ENCODE measurements at regions not wholly inside any gene's neighbourhood (a gene's known extent, or its start where the extent isn't known, plus 50 kb on each side); places are given as distances from the start of the nearest gene placed in this dataset.

DNA sequence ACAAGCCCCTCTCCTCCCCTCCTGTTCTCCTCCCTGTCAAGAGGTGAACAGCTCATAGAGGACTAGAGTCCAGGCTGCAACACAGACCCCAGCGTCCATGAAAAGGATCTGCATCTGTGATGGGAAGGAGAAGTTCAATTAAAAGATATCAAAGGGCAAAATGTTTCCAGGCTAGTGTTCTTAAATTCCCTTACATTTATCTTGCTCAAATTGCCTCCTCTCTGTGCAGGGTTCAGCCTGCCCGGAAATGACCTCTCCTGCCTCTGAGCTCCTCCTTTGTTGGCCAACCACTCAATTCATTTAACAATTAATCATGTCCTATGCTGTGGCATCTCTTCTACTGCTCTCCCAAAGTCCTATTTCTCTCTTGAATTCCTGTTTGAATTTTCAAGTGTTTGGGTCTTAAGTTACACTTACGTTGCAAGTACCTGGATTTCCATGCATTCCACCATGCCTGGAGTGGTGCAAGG lies 105.3 kb downstream of the TSN start:
- DNase-seq (ENCODE audit: low spot score): no peak

DNA sequence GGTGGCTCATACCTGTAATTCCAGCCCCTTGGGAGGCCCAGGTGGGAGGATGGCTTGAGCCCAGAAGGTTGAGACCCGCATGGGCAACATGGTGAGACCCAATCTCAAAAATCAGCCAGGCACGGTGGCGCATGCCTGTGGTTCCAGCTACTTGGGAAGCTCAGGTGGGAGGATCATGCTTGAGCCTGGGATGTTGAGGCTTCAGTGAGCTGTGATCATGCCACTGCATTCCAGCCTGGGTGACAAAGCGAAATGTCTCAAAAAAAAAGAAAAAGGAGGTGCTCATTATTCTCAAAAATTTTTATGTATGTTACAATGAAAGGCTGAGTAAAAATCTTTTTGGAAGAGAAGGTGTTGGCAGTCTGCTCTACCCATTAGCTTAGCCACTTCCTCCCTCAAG lies 106.8 kb downstream of the TSN start:
- DNase-seq (ENCODE audit: low spot score): no peak

DNA sequence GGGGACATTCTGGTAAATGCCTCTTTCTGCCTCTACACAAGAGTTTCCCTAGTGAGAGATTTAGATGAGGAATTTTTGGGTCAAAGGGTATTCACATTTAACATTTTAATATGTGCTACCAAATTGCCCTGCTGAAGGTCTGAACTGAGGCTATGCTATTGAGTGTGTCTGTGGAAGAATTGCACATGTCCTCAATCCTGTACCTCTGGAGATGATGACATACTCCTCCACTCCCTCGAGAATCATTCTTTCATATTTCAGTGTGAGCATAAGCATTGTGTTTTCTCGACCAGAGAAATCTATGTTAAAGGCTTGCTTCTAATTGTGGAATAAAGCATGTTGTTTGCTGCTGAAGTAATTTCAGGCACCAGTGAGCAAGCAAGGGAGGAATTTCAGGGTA lies 110.5 kb downstream of the TSN start:
- DNase-seq (ENCODE audit: low spot score): no peak

DNA sequence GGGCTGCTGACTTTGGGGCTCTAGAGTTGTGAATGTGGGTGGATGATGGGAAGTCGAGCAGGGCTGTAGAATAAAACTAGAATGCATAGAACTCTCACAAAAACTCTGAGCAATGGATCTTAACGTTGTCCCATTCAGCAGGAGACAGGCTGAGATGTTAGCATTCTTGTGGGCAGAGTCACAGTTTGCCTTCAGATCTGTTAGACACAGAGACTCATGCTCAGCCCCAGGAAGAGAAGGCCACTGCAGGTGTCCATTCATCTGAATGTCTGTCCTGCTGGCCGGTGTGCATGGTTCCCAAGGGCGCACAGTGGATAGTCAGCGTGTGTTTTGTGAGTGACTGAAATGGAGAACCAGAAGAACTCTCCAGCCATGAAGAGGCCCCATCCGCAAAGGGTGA lies 111.3 kb downstream of the TSN start:
- peak; percentile 71 for DNase-seq (ENCODE audit: low spot score)

DNA sequence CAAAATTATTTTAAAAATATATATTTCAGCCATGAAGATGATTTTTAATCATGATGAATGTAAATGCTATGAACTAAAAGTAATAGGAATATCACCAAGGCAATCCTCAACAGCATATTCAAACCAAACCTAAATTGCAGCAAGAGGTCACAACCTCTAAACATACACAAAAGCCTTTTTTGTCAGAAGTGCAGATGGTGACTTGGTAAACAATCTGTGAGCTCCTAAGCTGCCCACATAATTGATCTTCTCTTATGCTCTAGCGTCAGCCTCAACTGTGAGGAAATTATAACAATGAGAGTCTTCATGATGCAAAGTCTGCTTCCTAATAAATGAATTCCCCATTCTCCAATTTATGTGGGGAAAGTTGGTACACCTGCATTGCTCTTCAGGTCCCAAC lies 113.2 kb downstream of the TSN start:
- DNase-seq (ENCODE audit: low spot score): no peak

DNA sequence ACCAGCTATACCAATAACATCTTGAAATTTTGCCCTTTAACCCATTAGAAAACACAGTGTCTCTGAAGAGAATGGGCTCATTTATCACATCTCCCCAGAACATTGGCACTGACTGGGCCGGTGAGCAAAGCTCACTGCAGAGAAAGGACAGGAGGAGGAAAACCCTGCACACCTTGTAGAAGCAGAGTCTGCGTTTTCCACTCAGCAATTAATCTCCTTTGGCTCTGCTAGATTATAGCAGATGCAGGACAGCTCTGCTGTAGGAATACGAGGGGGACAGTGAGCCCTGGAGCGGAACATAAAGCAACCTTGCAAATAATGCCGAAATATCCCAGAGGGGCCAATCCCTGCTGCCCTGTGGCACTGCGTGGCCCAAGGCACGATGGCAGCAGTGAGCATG lies 113.9 kb downstream of the TSN start:
- no peak for DNase-seq (ENCODE audit: low spot score)

DNA sequence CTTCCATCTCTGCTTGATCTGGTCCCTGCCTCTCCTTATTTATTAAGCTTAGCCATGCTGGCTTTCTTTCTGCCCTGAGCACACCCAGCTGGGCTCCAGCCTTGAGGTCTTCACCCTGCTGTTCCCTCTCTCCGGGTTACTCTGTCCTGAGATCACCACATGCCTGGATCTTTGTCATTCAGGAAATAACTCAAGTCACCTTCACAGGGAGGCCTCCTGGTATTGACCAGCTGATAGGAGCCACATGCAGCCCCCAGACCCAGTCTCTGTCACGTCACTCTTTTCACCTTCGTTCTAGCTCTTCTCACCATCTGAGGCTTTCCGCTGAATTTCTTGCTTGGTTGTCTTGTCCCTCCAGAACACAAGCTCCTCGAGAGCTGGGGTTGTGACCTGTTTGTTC lies 114.4 kb downstream of the TSN start:
- DNase-seq (ENCODE audit: low spot score): no peak

DNA sequence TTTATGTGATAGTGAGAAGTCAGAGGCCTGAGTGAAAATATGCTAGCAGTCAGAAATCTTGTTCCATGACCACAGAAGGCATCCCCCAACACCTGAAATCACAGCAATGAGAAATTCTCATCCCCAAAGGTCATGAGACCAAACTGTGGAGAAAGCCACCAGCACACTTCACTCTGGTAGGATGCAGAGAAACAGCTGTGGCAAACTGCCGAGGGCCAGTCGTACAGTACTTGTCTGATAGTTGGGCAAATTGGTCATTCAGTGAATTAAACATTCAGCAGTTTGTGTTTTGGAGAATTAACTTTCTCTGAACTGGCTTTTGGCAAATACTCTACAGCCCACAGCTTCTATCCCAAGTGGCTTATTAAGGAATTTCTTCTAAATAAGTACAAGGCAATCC lies 117.2 kb downstream of the TSN start:
- DNase-seq (ENCODE audit: low spot score): no peak

DNA sequence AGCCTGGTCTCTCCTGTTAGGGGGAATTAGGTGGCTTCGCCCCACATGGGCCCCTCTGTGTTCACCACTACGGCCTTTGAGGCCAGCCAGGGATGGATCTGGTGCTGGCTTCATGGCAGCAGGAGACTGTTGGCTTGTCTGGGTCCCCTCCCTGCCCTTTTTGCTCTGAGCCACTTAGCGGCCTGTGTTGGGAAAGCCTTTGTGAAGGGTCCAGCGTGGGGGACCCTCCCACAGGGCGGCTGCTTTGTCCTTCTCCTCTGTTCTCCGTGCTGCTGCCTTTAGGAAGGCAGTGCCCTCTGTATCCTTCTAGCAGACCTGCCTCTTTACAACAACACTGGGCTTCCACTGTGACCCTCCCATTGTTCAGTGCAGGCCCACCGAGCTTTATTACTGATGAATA lies 118.4 kb downstream of the TSN start:
- DNase-seq (ENCODE audit: low spot score): no peak

DNA sequence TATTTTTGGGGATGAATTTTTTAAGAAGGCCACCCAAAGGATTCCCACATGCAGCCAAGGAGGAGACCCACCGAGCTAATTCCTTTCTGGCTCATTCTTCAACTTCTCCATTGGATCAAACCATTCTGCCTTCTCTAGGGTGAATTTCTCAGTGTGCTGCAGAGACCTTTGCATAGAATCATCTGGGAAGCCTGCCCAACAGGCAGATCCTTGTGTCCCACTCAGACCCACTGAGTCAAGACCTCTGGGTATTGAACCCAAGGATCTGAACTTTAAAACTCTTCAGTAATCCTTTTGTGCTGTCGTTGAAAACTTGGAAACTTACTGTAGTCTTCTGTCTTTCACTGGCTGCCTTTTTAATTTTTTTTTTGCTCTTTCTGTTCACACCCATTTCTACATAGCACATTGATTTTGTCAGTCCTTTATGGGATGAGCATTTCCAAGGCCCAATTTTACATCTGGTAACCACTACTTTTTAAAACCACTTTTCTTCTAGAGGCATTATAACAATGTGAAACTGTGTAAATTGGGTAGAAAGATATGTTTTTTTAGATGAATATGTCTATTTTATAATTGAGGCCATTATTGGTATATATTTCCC lies 120.2 kb downstream of the TSN start:
- DNase-seq (ENCODE audit: low spot score): no peak

DNA sequence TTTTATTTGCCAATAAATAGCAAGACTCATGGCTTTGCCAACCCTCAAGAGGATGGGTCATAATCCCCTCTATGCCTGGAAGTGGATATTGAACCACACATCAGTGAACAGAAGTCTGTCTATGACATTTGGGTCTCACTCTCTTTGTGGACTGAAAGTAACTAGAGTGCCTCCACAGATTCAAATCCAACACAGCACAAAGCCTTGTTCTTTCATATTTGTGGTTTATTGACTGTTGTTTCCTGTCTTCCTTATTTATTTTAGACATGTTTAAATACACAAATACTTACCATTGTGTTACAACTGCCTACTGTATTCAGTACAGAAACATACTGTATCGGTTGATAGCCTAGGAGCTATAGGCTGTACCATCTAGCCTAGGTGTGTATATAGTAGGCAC lies 121.9 kb downstream of the TSN start:
- no peak for DNase-seq (ENCODE audit: low spot score)

DNA sequence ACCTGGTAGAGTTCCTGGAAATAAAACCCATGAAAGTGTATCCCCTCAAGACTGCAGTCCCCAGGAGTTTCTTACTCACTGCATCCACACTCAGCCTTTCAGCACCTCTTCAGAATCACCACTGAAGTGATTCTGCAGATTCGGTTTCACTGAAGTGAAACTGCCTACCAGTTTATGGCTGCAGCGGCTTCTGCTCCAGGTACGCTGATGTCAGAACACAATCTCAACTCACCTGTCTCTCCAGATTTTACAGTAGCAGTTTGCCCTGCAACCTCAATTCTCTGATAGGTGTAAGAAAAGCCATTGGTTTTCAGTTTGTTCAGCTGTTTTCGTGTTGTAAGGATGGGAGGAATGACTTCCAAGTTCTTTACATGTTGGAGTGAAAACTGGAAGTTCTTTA lies 124.8 kb downstream of the TSN start:
- DNase-seq (ENCODE audit: low spot score): no peak

DNA sequence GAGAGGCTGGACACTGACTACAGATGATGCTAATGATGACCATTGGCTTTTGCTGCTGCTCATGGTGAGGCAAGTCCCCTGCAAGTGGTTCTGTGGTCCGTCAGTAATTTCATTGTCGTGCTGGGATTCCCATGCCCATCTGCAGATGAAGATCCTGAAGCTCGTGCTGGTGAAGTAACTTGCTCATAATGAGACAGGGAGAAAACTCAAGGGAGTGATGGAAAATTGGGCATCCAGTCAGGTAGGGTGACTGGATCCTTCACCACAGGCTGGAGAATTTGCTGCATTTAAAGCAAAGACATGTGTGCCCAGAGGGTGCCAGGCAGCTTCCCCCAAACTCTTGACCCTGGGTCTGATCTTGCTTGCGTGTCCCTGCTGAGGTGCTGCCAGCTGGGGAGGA lies 125.6 kb downstream of the TSN start:
- DNase-seq (ENCODE audit: low spot score): no peak

DNA sequence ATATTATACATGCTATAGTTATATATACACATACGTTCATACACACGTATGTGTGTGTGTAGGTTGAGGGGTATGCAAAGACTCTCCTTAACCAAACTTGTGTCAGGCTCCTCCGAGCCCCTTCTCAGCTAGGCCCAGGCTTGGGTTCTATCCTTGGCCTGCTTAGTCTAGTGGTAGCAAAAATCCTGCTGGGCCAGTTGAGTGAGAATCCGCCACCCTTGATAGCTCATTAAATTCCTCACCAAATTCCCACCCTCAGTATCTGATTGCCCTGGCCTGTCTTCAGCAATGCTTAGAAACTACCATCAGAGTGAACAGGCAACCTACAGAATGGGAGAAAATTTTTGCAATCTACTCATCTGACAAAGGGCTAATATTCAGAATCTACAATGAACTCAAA lies 126.5 kb downstream of the TSN start:
- no peak for DNase-seq (ENCODE audit: low spot score)

DNA sequence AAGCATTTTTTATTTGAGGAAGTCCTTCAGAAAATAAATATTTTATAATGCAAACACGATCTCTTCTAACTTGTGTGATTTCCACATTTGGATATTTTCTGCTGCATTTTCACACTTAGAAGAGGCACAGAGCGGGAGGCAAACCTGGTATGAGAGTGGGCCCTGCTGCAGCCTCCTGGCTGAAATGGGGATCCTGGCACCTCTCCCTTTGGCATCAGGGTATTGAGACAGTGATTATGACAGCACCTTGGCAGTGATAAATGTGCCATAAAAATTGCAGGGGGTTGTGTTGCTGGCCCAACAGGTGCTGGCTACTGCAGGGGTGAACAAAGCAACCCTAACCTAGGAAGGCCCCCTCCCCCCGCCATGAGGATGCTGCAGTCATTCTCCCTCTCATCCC lies 128.6 kb downstream of the TSN start:
- no peak for DNase-seq (ENCODE audit: low spot score)

DNA sequence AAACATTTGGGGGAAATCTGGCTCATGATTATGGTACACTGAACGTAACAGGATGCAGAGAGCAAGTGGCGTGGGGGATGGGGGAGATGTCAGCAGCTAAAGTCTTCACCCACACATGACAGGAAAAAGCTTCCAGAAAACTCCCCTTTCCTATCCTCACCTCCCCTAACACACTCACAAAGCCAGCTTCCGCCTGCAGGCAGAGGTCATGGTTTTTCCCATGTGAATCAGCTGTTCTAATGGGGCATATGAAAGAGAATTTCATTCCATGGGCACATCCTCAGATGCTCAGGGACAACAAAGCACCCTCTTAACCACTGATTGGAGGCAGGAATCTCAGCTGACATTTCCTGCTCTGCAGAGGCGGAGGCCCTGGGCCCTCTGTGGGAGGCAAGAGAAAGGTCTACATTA lies 129.1 kb downstream of the TSN start:
- DNase-seq (ENCODE audit: low spot score): no peak

DNA sequence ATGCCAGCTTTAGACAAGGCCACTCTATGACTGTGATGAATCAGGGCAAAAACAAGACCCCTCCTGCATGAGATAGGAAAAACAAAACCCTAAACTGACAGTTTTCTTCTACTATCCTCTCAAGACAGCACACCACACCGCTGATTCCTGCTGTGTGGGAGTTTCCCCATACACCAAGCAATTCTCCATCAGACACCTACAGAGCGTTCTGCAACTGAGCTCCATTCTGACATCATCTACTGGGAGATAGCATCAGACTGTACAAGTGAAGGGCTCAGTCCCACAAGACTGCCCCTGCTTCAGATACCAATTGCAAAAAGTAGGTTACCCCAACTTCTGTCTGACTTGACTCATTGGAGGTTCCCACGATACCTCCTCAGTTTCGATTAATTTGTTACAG lies 130.6 kb downstream of the TSN start:
- DNase-seq (ENCODE audit: low spot score): no peak

DNA sequence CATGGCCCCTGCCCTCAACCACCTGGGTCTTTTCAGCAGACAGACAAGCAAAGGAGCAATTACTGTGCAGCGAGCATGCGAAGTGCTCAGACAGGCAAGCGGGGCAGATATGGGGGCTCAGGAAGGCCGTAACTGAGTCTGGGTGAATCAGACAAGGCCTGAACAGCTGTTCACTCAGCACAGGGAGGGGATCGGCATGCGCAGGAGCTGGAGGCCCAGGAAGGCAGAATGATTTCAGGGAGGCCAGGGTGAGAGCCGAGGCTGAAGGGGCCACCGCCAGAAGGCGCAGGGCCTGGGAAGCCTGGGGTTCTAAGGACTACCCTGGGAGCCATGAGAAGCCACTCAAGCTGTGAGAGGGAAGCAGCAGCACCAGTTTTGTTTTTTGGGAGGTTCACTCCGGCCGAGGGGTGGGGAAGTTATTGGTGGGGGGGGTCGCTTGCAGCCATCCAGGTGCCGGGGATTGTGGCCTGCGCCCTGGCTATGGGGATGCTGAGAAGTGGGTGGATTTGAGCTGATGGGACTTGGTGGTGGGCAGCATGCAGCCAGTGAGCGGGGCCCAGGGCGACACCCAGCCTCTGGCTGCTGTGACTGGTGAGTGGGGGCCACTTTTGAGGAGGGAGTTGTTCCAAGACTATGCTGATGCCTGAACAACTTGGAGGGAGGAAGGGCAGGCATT lies 132.2 kb downstream of the TSN start:
- no peak for DNase-seq (ENCODE audit: low spot score)

DNA sequence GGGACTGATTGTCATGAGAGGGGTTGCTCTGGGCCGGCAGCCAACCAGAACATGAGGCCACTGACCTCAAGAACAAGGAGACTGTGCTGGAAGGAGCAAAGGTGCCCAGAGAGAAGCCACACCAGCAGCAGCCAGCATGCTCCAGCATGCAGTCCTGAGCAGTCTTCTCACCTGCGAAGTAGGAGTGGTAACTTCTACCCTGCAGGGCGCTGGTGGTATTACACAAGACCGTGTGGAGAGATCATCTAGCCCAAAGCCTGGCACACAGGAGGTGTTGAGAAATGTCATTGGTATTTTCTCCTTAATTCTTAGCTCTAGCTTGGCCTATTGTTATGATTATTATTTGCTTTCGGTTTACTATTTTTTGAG lies 132.7 kb downstream of the TSN start:
- no peak for DNase-seq (ENCODE audit: low spot score)

DNA sequence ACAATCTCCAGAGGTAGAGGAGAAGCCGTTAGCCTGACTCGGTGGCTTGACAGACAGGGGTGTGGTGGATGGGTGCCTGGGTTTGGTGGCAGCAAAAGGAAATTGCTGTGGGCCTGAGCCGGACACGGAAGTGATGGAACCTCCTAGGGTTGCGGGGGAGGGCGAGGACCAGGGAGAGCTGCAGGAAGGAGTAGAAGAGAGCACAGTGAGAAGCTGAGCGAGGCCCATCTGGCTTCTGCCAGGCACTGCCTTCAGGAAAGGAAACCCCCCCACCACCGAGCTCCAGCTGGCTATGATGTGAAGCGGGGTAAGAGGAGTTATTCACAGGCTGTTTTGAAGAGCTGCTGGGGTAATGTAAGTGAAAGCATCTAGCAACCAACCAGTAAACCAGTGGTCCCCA lies 134.6 kb downstream of the TSN start:
- no peak for DNase-seq (ENCODE audit: low spot score)

DNA sequence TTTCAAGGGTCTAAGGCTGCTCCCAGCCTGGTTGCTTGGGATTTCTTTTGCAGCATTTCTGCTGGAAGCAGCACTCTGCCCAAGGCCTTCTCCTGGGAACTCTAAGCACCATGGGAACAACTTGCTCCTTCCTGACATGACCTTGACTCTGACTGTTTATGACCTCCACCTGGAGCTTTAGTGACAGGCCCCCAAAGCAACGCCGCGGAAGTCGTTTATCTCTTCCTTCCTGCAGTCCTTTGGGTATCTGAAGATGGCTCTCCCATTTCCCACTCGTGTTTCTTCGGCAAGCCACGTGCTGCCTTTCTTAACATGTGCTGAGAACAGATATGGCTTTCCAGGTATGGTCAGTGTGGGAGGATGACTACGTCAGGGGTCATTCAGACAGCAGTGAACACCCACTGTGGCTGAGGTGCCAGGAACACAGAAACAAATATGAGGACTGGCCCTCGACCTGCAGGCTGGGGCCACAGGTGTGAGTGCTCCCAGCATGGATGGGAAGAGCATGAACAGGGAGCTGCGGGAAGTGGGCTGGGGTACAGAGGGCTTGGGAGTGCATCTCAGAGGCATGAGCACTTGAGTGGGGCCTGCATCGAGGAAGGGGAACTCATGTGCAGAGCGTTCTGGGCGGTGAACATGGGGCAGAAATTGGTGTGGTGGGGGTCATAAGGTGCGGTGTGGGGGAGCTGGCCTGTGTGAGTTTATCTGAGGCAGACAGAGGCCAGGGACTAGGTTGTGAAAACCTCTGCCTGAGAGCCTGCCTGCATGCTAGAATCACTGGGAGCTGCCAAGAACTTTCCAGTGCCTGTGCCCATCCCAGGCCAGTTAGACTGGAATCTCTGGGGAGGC lies 140.5 kb downstream of the TSN start:
- DNase-seq (ENCODE audit: low spot score): no peak

DNA sequence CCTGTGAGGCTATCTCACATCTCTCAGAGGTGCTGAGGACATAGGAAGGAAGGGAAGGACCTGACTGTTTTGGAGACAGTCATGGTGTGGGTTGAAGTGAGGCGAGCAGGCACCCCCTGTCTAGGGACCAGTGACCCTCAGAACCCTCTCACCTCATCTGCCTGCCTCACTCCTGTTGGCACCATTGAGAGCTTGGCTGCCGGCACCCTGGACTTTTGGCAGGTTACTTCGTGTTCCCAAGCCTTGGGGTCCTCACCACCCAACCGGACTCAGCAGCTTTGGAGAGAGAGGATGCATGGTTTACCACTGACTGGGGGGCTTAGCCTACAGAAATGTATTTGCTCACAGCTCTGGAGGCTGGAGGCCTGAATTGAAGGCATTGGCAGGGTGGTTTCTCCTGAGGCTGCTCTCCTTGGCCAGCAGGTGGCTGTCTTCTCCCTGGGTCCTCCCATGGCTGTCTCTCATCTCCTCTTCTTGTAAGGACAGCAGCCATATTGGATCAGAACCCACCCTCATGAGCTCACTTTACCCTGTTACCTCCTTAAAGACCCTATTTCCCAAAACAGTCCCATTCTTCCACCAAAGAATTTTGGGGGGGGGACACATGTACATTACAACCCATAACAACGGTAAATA lies 142.0 kb downstream of the TSN start:
- peak; percentile 61 for DNase-seq (ENCODE audit: low spot score)

DNA sequence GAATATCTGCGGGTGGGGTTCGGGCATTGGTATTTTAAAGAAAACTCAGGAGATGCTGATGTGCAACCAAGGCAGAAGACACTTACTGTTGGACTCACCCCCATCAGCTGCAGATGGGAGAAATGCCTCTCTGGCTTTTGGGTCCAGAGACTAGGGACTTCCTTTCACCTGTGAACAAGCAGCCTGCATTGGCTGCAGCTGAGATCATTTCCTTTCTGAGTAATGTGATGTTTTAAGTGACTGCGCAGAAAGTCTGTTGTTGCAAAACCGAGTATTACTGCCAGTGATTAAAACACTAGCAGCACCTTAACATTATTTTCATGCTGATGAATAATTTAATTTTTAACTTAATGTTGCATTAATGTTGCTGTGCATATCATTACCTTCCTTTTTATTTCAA lies 143.0 kb downstream of the TSN start:
- peak; percentile 67 for DNase-seq (ENCODE audit: low spot score)
